ENCODE measurements at regions not wholly inside any gene's neighbourhood (a gene's known extent, or its start where the extent isn't known, plus 50 kb on each side); places are given as distances from the start of the nearest gene placed in this dataset.

GRCh38 chr18:64271246-64271645 is 122.4 kb upstream of the LINC00305 start:
- no peak overlapping the region for H3K4me3 ChIP-seq (ENCODE audit: low read length)
- no peak overlapping the region for H3K27ac ChIP-seq (ENCODE audit: low read depth, low read length)
- no peaks in the 10 kb centered on the region for H3K79me2 ChIP-seq (ENCODE audit: control insufficient read depth, low read length)
- no peaks in the 10 kb centered on the region for H3K4me1 ChIP-seq (ENCODE audit: control insufficient read depth, low read length)
- H3K4me2 ChIP-seq (ENCODE audit: low read length), result no peak overlapping the region
- H3K36me3 ChIP-seq (ENCODE audit: control insufficient read depth, low read length), result no peaks in the 10 kb centered on the region
- no peaks in the 10 kb centered on the region for H4K20me1 ChIP-seq (ENCODE audit: control insufficient read depth, insufficient read depth, low read depth, low read length)
- H3K9me3 ChIP-seq (ENCODE audit: control insufficient read depth, insufficient read depth, low read length), result no peaks in the 10 kb centered on the region
- H3F3A ChIP-seq (ENCODE audit: control insufficient read depth, insufficient read depth), result no peaks in the 10 kb centered on the region
- no peaks in the 10 kb centered on the region for H3K9me2 ChIP-seq (replicated peaks; ENCODE audit: control insufficient read depth, low read length)
- no peaks in the 10 kb centered on the region for H3K27me3 ChIP-seq (ENCODE audit: control insufficient read depth, low read length)
- TF ChIP-seq EZH2phosphoT487 (IDR thresholded peaks at IDR 0.05; ENCODE audit: borderline replicate concordance, low read length) (no peak), CTCF (IDR thresholded peaks at IDR 0.05; ENCODE audit: low read depth, low read length, poor library complexity, severe bottlenecking) (no peak)

GRCh38 chr18:64270608-64271007 is 121.7 kb upstream of the LINC00305 start:
- H3K27ac ChIP-seq (ENCODE audit: low read depth, low read length), result no peak overlapping the region
- no peaks in the 10 kb centered on the region for H3K27me3 ChIP-seq (ENCODE audit: control insufficient read depth, low read length)
- TF ChIP-seq CTCF (IDR thresholded peaks at IDR 0.05; ENCODE audit: low read depth, low read length, poor library complexity, severe bottlenecking) (no peak), EZH2phosphoT487 (IDR thresholded peaks at IDR 0.05; ENCODE audit: borderline replicate concordance, low read length) (no peak)
- no peaks in the 10 kb centered on the region for H3K9me3 ChIP-seq (ENCODE audit: control insufficient read depth, insufficient read depth, low read length)
- no peaks in the 10 kb centered on the region for H3K79me2 ChIP-seq (ENCODE audit: control insufficient read depth, low read length)
- no peaks in the 10 kb centered on the region for H4K20me1 ChIP-seq (ENCODE audit: control insufficient read depth, insufficient read depth, low read depth, low read length)
- no peak overlapping the region for H3K4me2 ChIP-seq (ENCODE audit: low read length)
- H3K36me3 ChIP-seq (ENCODE audit: control insufficient read depth, low read length), result no peaks in the 10 kb centered on the region
- no peak overlapping the region for H3K4me3 ChIP-seq (ENCODE audit: low read length)
- H3K4me1 ChIP-seq (ENCODE audit: control insufficient read depth, low read length), result no peaks in the 10 kb centered on the region
- no peaks in the 10 kb centered on the region for H3K9me2 ChIP-seq (replicated peaks; ENCODE audit: control insufficient read depth, low read length)
- H3F3A ChIP-seq (ENCODE audit: control insufficient read depth, insufficient read depth), result no peaks in the 10 kb centered on the region

- TF ChIP-seq EZH2phosphoT487 (IDR thresholded peaks at IDR 0.05; ENCODE audit: borderline replicate concordance, low read length) (no peak), CTCF (IDR thresholded peaks at IDR 0.05; ENCODE audit: low read depth, low read length, poor library complexity, severe bottlenecking) (no peak)
- H3F3A ChIP-seq (ENCODE audit: control insufficient read depth, insufficient read depth), result no peaks in the 10 kb centered on the region
- H3K4me3 ChIP-seq (ENCODE audit: low read length), result no peak overlapping the region
- no peaks in the 10 kb centered on the region for H4K20me1 ChIP-seq (ENCODE audit: control insufficient read depth, insufficient read depth, low read depth, low read length)
- H3K4me1 ChIP-seq (ENCODE audit: control insufficient read depth, low read length), result no peaks in the 10 kb centered on the region
- H3K27ac ChIP-seq (ENCODE audit: low read depth, low read length), result no peak overlapping the region
- H3K36me3 ChIP-seq (ENCODE audit: control insufficient read depth, low read length), result no peaks in the 10 kb centered on the region
- H3K9me2 ChIP-seq (replicated peaks; ENCODE audit: control insufficient read depth, low read length), result no peaks in the 10 kb centered on the region
- no peaks in the 10 kb centered on the region for H3K27me3 ChIP-seq (ENCODE audit: control insufficient read depth, low read length)
- no peaks in the 10 kb centered on the region for H3K79me2 ChIP-seq (ENCODE audit: control insufficient read depth, low read length)
- no peak overlapping the region for H3K4me2 ChIP-seq (ENCODE audit: low read length)
- H3K9me3 ChIP-seq (ENCODE audit: control insufficient read depth, insufficient read depth, low read length), result no peaks in the 10 kb centered on the region
These were observed 121.2 kb upstream of the LINC00305 start for GRCh38 chr18:64270121-64270520.

GRCh38 chr18:64264171-64264570 is 115.3 kb upstream of the LINC00305 start:
- no peaks in the 10 kb centered on the region for H3K4me1 ChIP-seq (ENCODE audit: control insufficient read depth, low read length)
- H3K9me2 ChIP-seq (replicated peaks; ENCODE audit: control insufficient read depth, low read length), result no peaks in the 10 kb centered on the region
- no peak overlapping the region for H3K4me3 ChIP-seq (ENCODE audit: low read length)
- H3K27ac ChIP-seq (ENCODE audit: low read depth, low read length), result no peak overlapping the region
- no peak overlapping the region for H3K4me2 ChIP-seq (ENCODE audit: low read length)
- H3K27me3 ChIP-seq (ENCODE audit: control insufficient read depth, low read length), result no peaks in the 10 kb centered on the region
- H3K36me3 ChIP-seq (ENCODE audit: control insufficient read depth, low read length), result no peaks in the 10 kb centered on the region
- H3K9me3 ChIP-seq (ENCODE audit: control insufficient read depth, insufficient read depth, low read length), result no peaks in the 10 kb centered on the region
- no peak for TF ChIP-seq CTCF (IDR thresholded peaks at IDR 0.05; ENCODE audit: low read depth, low read length, poor library complexity, severe bottlenecking)
- no peak for TF ChIP-seq EZH2phosphoT487 (IDR thresholded peaks at IDR 0.05; ENCODE audit: borderline replicate concordance, low read length)
- H3K79me2 ChIP-seq (ENCODE audit: control insufficient read depth, low read length), result no peaks in the 10 kb centered on the region
- no peaks in the 10 kb centered on the region for H3F3A ChIP-seq (ENCODE audit: control insufficient read depth, insufficient read depth)
- H4K20me1 ChIP-seq (ENCODE audit: control insufficient read depth, insufficient read depth, low read depth, low read length), result no peaks in the 10 kb centered on the region
